ENCODE measurements at regions not wholly inside any gene's neighbourhood (a gene's known extent, or its start where the extent isn't known, plus 50 kb on each side); places are given as distances from the start of the nearest gene placed in this dataset.

DNA sequence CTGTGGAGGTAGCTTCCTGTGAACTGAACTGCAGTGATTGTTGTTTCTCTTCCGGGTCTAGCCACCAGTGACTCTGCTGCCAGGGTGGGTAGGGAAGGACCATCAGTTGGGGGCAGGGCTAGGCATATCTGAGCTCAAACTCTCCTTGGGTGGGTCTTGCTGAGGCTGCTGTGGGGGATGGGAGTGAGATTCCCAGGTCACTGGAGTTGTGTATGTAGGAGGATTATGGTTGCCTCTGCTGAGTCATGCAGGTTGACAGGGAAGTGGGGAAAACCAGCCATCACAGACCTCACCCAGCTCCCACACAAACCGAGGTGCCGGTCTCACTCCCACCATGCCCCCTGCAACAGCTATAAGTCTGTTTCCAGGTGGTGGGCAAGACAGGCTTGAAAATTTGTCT lies 1937.8 kb downstream of the PCDH7 start:
- TF ChIP-seq POLR2AphosphoS5 (IDR thresholded peaks at IDR 0.05) (no peak), POLR2A (IDR thresholded peaks at IDR 0.05) (no peak)
- TF ChIP-seq, protein P1, sequence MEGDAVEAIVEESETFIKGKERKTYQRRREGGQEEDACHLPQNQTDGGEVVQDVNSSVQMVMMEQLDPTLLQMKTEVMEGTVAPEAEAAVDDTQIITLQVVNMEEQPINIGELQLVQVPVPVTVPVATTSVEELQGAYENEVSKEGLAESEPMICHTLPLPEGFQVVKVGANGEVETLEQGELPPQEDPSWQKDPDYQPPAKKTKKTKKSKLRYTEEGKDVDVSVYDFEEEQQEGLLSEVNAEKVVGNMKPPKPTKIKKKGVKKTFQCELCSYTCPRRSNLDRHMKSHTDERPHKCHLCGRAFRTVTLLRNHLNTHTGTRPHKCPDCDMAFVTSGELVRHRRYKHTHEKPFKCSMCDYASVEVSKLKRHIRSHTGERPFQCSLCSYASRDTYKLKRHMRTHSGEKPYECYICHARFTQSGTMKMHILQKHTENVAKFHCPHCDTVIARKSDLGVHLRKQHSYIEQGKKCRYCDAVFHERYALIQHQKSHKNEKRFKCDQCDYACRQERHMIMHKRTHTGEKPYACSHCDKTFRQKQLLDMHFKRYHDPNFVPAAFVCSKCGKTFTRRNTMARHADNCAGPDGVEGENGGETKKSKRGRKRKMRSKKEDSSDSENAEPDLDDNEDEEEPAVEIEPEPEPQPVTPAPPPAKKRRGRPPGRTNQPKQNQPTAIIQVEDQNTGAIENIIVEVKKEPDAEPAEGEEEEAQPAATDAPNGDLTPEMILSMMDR (IDR thresholded peaks at IDR 0.05): no peak
